Activated gamma-delta T cell treated with anti-CD3 and anti-CD28 coated beads, Interleukin-2, amount 50 U/mL, for 16 hours (primary cell): ENCODE measurements at regions not wholly inside any gene's neighbourhood (a gene's known extent, or its start where the extent isn't known, plus 50 kb on each side); places are given as distances from the start of the nearest gene placed in this dataset.

Source experiments
- DNase-seq: peaks from one replicate; pipeline ENCODE4 v3.0.0-alpha.2; 2020; ENCODE audit warnings: low read depth

DNA sequence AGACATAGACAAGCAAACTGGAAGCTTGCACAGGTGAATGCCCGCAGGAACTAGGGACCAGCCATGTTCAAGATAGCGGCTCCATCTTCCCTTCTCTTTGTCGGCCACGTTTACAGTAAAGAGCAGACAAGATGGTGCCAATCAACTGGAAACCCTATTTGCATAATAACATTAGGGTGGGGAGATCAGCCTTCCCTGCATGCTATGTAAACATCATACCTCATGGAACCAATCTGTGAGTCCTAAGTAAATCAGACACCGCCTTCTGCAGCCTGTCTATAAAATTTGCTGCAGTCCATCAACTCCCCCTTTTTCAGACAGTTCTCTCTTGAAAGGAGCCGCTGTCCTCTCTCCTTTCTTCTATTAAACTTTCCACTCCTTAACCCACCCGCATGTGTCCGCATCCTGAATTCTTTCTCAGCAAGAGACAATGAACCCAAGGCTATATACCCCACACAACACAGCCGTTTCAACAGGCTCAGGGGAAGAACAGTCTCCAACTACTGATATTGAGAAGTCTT is 384.4 kb downstream of the EIPR1 start:
- no peak for DNase-seq

DNA sequence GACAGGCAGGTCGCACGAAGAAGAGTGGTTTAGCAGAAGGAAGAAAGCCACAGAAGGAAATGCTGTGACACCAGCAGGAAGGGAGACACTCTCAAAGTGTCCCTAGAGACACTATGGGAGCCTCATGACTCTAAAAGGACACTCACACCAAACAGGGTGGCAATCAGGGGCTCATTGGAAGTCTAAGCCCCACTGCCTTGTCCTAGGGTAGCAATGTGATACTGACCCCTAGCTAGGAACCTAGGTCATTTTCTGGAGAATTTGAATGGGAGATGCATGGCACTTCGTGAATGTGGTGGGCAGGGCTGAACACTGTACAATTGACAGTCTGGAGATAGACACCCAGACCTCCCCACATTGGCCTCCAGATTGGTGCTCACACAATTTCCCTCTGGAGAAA is 385.0 kb downstream of the EIPR1 start:
- no peak for DNase-seq

DNA sequence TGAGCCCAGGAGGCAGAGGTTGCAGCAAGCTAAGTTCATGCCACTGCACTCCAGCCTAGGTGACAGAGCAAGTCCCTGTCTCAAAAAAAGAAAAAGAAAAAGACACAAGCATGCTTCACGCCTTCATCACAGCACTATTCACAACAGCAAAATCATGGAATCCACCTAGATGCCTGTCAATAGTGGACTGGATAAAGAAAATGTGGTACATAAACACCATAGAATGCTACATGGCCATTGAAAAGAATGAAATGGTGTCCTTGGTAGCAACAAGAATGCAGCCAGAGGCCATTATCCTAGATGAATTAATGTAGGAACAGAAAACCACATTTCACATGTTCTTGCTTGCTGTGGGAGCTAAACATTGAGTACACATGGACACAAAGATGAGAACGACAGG is 392.6 kb downstream of the EIPR1 start:
- no peak for DNase-seq

DNA sequence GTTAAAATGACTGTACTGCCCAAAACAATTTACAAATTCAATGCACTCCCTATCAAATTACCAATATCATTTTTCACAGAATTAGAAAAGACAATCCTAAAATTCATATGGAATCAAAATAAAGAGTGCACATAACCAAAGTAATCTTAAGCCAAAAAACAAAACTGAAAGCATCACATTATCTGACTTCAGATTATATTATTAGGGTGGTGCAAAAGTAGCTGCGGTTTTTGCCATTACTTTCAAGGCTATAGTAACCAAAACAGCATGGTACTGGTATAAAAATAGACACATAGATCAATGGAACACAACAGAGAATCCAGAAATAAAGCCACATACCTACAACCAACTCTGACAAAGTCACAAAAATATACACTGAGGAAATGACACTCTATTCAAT is 396.6 kb downstream of the EIPR1 start:
- DNase-seq, result no peak

DNA sequence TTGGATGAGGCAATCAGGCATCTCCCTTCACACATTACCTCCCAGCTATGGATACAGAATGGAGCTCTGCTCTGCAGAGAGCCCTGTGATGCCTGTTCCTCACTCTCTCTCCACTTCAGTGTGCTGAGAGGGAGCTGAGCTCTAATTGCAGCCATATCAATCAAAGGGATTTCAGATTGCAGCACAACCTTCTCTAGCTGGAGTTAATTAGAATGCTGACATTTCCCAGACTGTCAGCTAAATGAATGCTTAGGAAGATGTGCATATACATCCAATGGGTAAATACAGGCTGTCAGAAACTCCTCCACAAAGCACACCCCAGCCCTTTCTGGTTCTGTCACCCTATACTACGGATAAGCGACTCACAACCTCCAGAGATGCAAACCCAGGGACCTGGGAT is 402.6 kb downstream of the EIPR1 start:
- no peak for DNase-seq

DNA sequence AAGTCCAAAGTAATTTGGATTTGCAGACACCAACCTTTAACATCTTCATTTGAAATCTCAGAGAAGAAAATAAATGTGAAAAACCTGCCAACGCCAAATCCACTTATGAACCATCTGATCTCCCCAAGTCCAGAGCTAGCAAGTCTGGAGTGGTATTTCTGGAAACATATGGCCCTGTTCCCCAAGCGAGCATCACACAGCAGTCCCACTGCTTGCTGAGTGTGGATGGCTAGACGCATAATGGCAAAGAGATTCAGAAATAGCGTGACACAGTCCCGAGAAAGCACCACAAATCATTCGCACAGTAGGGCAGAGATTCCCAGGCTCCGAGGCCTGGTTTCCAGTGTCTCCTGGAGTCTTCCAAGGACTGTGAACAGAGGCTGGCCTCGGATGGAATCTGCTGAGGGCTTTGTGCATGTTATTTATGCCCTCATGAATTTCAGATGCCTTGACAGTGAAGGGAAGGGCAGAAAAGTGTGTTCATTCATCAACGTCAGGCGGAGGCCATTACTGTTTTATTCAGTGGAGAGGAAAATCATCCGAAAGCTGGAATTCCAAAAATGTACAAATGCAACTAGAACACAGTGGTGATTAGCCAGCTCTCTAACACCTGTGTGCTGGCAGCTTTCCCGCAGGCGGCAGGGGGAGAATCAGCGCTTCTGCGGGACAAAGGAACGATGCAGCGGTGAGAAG is 417.0 kb downstream of the EIPR1 start:
- no peak for DNase-seq

DNA sequence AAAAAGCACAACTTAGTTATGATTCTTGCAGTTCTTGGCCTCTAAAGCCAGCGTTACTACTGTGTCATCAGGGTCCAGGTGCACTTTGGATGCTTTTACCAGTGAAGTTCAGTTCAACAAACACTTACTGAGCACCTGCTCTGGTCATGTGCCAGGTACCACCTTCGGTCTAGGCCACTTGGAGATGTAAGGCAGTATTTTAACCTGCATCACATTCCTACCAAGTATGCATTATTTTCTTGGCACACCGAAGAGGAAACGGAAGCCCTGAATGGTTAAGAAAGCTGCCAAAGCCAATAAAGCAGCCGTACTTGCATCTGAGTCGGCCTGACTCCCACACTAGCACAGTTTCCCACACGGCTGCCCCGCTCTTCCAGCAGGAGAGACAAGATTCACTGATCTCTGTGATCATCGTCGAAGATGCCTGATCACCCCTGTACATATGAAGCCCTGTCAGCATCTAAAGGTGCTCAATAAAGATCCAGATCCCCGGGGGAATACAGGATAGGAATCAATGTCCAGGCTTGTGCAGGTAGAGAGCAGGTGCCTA is 427.1 kb downstream of the EIPR1 start:
- DNase-seq, result no peak

DNA sequence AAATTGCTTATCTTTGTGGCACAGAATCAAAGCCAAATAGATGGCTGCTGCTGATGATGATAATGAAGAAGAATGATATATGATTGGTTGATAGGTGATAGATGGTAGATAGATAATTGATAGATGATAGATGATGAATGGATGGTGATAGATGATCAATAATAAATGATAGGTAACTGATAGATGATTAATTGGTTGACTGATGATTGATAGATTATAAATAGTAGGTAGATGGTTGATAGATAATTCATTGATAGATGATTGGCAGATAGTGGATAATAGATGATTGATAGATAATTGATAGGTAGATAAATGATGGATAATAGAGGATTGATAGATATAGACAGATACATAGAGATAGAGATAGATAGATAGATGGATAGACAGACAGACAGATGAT is 430.2 kb downstream of the EIPR1 start:
- no peak for DNase-seq

DNA sequence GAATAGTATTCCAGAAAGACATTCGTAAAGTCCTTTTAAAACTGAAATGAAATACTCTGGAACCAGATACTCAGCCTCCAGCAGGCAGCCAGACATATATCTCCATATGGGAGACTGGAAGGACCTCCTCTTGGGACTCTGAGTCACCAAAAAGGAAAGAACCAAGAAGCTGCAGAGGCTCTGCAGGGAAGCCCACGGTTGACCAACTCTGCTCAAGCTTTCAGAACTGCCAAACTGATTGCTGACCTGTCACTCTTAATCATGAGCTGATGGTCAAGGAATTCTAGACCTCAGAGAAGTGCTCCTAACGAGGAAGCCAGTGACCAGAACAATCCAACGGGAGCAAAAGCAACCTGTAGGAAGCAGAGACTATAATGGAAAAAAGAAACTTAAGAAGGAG is 434.7 kb downstream of the EIPR1 start:
- no peak for DNase-seq

DNA sequence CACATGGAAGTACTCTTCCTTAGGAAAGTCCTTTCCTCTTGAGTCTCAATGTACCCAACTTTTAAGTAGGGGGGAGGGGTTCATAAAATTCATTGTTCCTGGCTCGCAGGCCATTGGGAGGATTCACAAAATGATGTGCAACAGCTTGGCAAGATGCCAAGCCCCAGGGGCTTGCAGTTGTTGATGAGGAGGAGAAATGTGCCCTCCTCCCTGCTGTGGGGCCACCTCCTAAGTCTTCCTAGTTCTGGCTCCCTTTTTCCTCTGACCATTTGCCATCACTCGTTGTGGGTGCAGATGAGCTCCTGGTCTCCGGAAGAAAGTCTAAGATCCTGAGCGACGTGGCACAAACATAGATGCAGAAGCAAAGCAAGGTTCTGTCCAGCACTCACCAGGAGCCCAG is 435.4 kb downstream of the EIPR1 start:
- no peak for DNase-seq

DNA sequence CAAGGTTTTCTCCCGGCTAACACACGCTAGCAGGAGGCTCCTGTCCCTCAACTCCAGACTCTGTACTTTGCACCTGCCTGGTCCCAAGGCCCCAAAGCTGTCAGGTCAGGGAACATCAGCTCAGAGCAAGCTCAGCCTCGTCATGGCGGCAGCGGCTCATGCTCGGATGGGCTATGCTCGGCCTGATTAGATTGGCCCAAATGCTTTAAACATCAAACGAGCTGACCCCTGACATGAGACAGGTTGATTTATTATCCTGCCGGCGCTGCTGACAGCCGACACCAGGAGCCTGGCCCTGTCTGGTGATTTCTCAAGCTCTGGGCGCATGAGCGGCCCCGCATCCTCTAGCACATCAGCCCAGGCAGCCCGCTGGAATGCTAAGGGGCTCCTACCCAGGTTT is 436.4 kb downstream of the EIPR1 start:
- no peak for DNase-seq

DNA sequence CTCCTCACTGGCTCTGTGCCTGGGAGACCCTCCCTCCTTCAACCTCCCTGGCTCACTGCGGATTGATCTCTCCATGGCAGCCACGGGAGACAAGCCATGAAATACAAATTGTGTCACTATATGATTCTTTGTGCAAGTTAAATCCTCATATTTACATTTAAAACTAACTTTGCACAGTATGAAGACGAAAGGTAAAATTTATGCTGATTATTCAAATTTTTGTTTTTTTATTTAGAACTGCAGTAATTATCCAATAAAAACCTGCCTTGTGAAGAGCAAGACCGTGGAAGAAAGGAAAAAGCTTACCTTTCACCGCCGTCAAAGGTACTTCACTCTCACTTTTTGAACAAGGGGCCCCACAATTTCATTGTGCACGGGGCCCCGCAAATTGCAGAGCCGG is 436.9 kb downstream of the EIPR1 start:
- no peak for DNase-seq

DNA sequence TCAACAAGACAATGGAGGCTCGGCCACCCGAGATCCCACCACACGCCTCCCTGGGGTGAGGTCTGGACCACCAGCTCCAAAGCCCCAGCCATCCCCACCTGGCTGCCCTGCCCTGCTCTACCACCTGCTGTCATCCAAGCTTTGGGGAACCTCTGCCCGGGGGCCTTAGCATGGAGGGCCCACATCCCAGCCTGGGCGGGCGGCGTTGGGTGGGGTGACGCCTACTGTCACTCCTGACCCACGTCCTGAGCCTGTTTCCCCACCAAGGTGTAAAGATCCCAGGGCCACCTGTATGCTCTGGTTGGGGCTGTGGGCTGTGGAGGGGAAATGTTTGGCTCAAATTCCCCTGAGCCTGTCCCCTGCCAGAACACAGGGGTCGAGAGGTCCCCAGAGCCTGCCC is 437.6 kb downstream of the EIPR1 start:
- DNase-seq, result no peak

DNA sequence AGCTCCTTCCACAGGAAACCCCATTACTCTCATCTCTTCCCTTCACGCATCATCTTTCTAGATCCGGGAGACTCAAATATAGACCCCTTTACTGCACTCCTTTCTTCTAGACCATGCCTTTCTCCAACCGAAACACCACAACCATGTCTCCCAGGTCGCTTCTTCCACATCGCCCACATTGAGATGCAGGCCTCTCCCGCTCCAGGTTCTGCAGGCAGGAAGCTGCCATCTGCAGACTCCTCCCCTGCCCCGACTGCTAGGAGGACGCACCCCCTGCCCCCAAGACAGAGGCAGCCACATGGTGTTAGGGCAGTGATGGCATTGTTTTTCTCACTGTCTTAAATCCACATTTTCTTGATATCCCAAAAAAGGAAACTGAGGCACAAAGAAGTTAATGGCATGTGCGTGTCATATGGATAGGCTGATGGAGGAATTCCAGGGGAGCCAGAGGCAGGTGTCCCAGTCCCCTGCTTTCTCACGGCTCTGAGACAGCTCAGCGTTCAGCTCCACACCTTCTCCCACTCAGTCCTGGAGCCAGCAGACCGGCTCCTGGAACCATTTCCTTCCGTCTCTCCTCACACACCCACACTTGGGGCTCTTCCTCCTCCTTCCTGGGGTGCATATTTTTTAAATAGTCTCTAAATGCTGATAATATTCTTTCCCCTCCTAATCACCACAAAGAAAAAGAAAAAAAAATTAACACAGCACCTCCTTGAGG is 438.4 kb downstream of the EIPR1 start:
- DNase-seq, result no peak

DNA sequence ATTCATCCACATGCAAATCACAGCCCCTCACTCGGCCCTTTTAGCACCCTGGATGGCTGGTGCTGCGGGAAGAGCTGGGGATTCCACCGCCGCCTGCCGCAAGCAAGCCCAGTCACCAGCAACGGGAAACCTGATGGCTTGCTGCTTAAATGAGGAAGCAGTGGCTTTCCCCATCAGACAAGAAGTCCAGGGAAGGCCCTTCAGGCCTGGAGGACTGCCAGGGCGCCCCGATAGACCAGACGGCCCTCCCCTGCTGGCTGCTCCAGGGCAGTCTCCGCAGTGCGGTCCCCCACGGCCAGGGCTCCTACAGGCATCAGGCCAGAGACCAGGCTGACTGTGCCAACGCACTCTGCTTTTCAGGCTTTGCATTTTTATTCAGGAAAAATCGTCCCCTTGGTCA is 439.1 kb downstream of the EIPR1 start:
- no peak for DNase-seq

DNA sequence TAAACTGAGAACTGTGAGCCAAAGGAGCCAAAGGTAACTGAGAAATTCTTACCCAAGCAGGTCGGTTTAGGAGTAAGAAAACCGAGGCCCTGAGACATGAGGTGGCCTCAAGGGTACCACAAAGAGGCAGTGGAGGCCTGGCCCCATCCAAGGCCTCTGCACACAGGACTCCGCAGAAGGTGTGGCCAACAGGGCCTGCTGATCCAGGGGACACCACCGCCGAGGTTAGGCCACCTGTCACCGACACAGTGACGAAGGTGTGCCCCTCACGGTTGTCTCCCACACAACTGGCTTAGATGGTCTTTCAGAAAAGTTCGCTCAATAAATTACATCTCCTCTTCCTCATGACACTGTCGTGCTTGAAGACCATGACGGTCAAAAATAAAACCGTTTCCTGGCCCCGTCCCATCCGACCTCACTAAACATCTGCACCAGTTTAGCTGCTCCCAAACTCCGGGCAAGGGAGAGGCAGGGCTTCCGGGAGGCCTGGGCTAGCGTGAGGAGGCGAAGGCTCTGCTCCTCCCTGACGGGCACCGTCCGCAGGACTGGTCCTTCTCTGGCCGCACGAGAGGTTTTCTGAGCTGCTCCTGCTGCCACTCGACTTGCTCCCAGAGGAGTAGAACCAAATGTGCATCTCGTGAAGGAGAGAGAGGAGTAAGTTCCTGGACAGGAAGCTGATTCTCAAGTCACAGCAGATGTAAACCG is 442.0 kb downstream of the EIPR1 start:
- no peak for DNase-seq

DNA sequence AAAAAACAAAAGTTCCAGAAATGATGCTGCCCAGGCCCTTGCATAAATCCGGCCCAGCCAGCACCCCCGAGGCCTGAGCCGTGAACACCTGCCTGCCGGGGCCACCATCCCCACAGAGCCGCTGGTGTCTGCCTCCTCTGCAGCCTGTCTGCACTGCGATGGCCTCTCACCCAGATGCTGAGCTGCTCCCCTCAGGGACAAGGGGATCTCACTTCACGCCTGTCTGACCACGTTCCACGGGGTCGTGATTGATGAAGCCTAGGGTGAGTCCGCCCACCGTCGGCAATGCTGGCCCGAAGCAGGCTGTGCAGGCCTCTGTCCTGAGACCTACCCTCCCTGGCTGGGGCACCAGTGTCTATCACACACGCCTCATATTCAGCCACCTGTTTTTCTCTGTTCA is 444.2 kb downstream of the EIPR1 start:
- DNase-seq, result no peak

DNA sequence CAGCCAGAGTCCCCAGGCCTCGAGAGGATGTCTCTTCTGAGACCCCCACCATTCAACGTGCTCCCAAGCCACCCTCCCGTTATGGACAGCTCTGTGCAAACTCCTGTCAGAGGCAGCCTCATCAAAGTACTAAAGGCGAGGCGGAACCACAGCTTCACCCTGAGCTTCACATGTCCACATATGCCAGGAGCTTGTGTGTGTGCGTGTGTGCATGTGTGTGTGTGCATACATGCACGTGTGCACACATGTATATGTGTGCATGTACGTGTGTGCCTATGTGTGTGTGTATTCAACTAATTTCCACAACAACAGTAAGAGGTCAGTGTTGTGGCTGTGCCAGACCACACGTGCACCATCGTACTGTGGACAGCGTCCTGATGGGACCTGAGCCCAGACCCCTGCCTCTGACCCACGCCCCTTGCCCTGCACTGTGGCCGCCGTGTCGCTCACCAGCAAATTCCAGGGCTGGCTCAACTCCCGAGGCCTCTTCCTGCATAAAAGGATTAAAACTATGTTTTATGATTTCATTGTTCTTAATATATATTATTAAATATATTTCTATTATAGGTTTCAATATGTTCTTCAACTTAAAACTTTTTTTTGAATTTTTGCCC is 444.8 kb downstream of the EIPR1 start:
- DNase-seq, result no peak

DNA sequence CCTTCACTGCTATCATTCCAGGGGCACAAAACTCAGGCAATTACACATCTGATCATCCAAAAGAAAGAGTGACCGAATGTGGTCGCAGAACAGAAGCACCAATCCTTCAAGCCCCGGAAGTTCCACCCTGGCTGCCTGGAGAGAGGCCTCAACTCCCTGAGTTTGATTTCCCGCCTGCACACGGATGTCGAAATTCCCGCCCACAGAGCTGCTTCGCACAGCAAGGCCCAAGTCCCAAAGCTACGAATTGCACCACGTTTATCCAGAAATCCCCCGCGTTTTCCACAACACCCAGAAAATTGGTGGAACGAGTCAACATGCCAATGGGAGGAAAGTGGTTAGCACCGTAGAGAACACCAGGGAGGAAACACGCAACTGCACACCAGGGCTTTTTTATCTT is 445.4 kb downstream of the EIPR1 start:
- no peak for DNase-seq

DNA sequence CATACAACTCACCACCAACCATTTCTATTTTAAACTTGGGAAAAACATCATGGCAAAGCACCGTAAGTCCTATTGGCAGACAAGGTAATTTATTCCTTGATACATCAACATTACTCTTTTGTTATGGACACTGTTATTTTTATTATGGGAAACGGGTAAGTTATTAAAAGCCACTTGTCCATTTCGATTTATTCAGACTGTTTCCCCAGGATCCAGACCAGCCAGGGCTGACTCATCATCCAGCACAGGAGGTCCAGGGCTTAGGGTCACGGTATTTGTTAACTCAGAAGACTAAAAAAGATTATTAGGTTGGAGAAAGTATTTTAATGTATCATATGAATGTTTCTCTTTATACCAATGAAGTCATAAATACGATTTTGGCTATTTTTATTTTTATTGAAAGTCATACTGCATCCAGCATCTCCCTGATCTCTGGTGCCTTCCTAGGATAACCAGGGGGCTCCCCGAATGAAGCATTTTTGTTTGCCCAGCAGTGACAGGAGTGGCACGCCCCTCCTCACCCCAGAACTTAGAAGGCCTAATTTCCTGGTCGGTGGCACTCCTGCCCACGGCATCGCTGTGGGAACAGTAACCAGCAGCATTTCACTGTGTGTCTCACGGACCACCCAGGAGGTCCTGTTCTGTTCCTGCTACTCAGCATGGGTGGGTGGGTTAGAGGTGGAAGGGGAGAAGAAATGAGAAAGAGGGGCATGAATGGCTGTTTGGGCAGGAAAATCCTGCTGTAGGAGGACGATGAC is 446.1 kb downstream of the EIPR1 start:
- no peak for DNase-seq

DNA sequence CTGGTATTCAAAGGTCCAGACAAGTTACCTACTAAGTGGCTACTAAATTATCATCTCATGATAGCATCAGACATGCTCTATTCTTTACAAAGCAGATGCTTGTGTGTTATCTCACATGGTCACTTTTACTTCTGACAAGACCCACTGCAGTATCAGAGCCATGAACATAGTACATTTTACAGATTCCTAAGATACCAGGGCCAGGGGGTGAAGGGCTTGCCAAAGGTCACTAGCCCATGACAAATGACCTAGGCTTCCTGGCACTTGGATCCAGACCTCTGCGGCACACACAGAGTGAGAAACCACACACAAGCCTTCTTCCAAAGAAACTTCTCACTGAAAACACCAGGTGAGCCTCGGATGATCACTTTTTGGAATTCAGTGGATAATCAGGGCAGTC is 446.8 kb downstream of the EIPR1 start:
- no peak for DNase-seq

DNA sequence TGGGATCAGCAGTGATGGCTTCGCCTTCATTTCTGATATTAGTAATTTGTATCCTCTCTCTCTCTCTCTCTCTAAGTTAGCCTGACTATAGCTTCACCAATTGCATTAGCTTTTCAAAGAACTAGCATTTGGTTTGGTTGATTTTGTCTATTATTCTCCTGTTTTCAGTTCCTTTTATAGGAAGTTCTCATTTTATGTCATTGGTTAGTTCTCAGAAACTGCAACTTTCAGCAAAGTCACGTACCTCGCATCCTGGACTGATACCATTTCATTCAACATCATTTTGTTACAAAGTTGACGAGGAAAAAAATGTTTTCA is 450.8 kb downstream of the EIPR1 start:
- DNase-seq, result no peak
